H1 (cell line): ENCODE measurements at regions not wholly inside any gene's neighbourhood (a gene's known extent, or its start where the extent isn't known, plus 50 kb on each side); places are given as distances from the start of the nearest gene placed in this dataset.

Source experiments
- CTCF ChIA-PET: fragments of 300-600 bp; sonication (Branson Sonifier 250); formaldehyde crosslinking; loops from one replicate; lab custom pipeline; 2021; ENCODE audit not compliant: partially characterized antibody; lab: Charles Lee
- POLR2A ChIA-PET: fragments of 300-600 bp; sonication (Branson Sonifier 250); formaldehyde crosslinking; loops from one replicate; lab custom pipeline; 2021; ENCODE audit warnings: inconsistent platforms; ENCODE audit not compliant: partially characterized antibody; lab: Charles Lee
- DNase-seq, 2 experiments: peaks; one replicate each; pipeline versions ENCODE4 v3.0.0 to v3.0.0-alpha.2; 2010 to 2022; ENCODE audit warnings: low spot score in 2 of 2, low read depth in 1 of 2, mixed read lengths in 1 of 2
- FAIRE-seq: peaks from 2 replicates; lab custom pipeline; 2011; peaks lifted over from hg19 to GRCh38; lab: Jason Lieb, UNC
- H2AFZ ChIP-seq: 2 replicates; pipeline ENCODE4 v1.8.1; 2012; ENCODE audit warnings: low read length, inconsistent platforms
- H2AK5ac ChIP-seq: 2 replicates; pipeline ENCODE4 v1.6.1; 2013; ENCODE audit warnings: low read depth, low read length
- H2BK120ac ChIP-seq: replicated peaks from 2 replicates; pipeline ENCODE3; 2013; ENCODE audit warnings: low read depth, low read length, inconsistent platforms
- H2BK12ac ChIP-seq: 2 replicates; pipeline ENCODE4 v1.6.1; 2013; ENCODE audit warnings: low read depth, low read length
- H2BK15ac ChIP-seq: 2 replicates; pipeline ENCODE4 v1.6.1; 2013; ENCODE audit warnings: low read length
- H2BK20ac ChIP-seq: 2 replicates; pipeline ENCODE4 v1.6.1; 2013; ENCODE audit warnings: low read length
- H2BK5ac ChIP-seq: 2 replicates; pipeline ENCODE4 v1.6.1; 2013; ENCODE audit warnings: low read depth, low read length
- H3K14ac ChIP-seq: 2 replicates; pipeline ENCODE4 v1.6.1; 2013; ENCODE audit warnings: inconsistent platforms; ENCODE audit not compliant: insufficient read length
- H3K18ac ChIP-seq: 2 replicates; pipeline ENCODE4 v1.6.1; 2013; ENCODE audit warnings: low read length; ENCODE audit errors: extremely low read depth
- H3K23ac ChIP-seq: 2 replicates; pipeline ENCODE4 v1.6.1; 2013; ENCODE audit warnings: inconsistent platforms; ENCODE audit not compliant: insufficient read length
- H3K23me2 ChIP-seq: 2 replicates; pipeline ENCODE4 v1.6.1; 2013; ENCODE audit warnings: low read depth, low read length
- H3K27ac ChIP-seq: 2 replicates; pipeline ENCODE4 v1.6.1; 2011; ENCODE audit warnings: low read depth, low read length, inconsistent platforms
- H3K27me3 ChIP-seq, 4 experiments: replicated peaks in 1 of 4; 1 replicate in 1 of 4; 2 replicates in 3 of 4; pipeline versions ENCODE4 v1.6.1 to v1.8.1; 2011 to 2013; ENCODE audit warnings: low read length in 3 of 4, mild to moderate bottlenecking in 3 of 4, inconsistent platforms in 2 of 4, mixed read lengths in 2 of 4, moderate library complexity in 1 of 4; ENCODE audit not compliant: control insufficient read depth in 3 of 4, insufficient read depth in 3 of 4; ENCODE audit errors: extremely low read depth in 1 of 4
- H3K36me3 ChIP-seq, 4 experiments: 2 replicates each; pipeline versions ENCODE4 v1.6.1 to v1.8.1; 2011 to 2013; ENCODE audit warnings: mild to moderate bottlenecking in 4 of 4, low read length in 3 of 4, moderate library complexity in 2 of 4, control low read depth in 1 of 4, inconsistent platforms in 1 of 4; ENCODE audit not compliant: insufficient read depth in 4 of 4, control insufficient read depth in 2 of 4
- H3K4ac ChIP-seq: replicated peaks from 2 replicates; pipeline ENCODE3; 2013; ENCODE audit warnings: low read length, low read depth, mixed read lengths, inconsistent platforms; ENCODE audit not compliant: insufficient read length
- H3K4me1 ChIP-seq, 4 experiments: replicated peaks in 1 of 4; 1 replicate in 1 of 4; 2 replicates in 3 of 4; pipeline versions ENCODE4 v1.6.1 to v1.8.1; 2011 to 2013; ENCODE audit warnings: low read length in 3 of 4, inconsistent platforms in 2 of 4, mixed read lengths in 1 of 4; ENCODE audit not compliant: insufficient read depth in 4 of 4, control insufficient read depth in 3 of 4
- H3K4me2 ChIP-seq, 2 experiments: 2 replicates each; pipeline versions ENCODE4 v1.6.1 to v1.8.1; 2011 to 2013; ENCODE audit warnings: low read depth in 2 of 2, low read length in 2 of 2, control low read depth in 1 of 2, inconsistent platforms in 1 of 2, mild to moderate bottlenecking in 1 of 2; ENCODE audit not compliant: insufficient read depth in 1 of 2
- H3K4me3 ChIP-seq, 4 experiments: fragments of 200-600, 300-600 bp in 1 of 4; sonication (generic), shearing (Covaris generic), sonication (Bioruptor Twin) in 1 of 4; 2 replicates each; pipeline versions ENCODE4 v1.5.1 to v1.8.1; 2011 to 2016; ENCODE audit warnings: low read length in 4 of 4, low read depth in 3 of 4, control low read depth in 2 of 4, inconsistent platforms in 2 of 4, mild to moderate bottlenecking in 2 of 4, mixed read lengths in 1 of 4, moderate library complexity in 1 of 4; ENCODE audit not compliant: insufficient read depth in 2 of 4; ENCODE audit errors: extremely low read depth in 1 of 4
- H3K56ac ChIP-seq: replicated peaks from 2 replicates; pipeline ENCODE3; 2013; ENCODE audit warnings: low read depth, mild to moderate bottlenecking, mixed read lengths, low read length, inconsistent platforms; ENCODE audit not compliant: insufficient read length
- H3K79me1 ChIP-seq: 2 replicates; pipeline ENCODE4 v1.6.1; 2013; ENCODE audit warnings: low read depth, low read length, control low read depth
- H3K79me2 ChIP-seq, 2 experiments: 2 replicates each; pipeline versions ENCODE4 v1.6.1 to v1.8.1; 2012 to 2013; ENCODE audit warnings: low read length in 2 of 2, mild to moderate bottlenecking in 2 of 2, inconsistent platforms in 1 of 2; ENCODE audit not compliant: insufficient read depth in 2 of 2, control insufficient read depth in 1 of 2
- H3K9ac ChIP-seq, 4 experiments: replicated peaks in 1 of 4; 1 replicate in 1 of 4; 2 replicates in 3 of 4; pipeline versions ENCODE4 v1.6.1 to v1.8.1; 2011 to 2013; ENCODE audit warnings: low read depth in 3 of 4, low read length in 3 of 4, control low read depth in 2 of 4, mild to moderate bottlenecking in 2 of 4, moderate library complexity in 2 of 4, inconsistent platforms in 1 of 4; ENCODE audit errors: extremely low read depth in 1 of 4
- H3K9me3 ChIP-seq, 2 experiments: 2 replicates each; pipeline versions ENCODE4 v1.6.1 to v1.8.1; 2012 to 2013; ENCODE audit warnings: mild to moderate bottlenecking in 2 of 2, moderate library complexity in 2 of 2, control low read depth in 1 of 2, inconsistent platforms in 1 of 2, low read depth in 1 of 2, low read length in 1 of 2, mixed read lengths in 1 of 2; ENCODE audit not compliant: insufficient read depth in 2 of 2
- H4K20me1 ChIP-seq, 2 experiments: replicated peaks in 1 of 2; 2 replicates each; pipeline versions ENCODE3 to v1.8.1; 2011 to 2013; ENCODE audit warnings: inconsistent platforms in 2 of 2, low read length in 2 of 2, mild to moderate bottlenecking in 1 of 2; ENCODE audit not compliant: insufficient read depth in 2 of 2, control insufficient read depth in 1 of 2
- H4K5ac ChIP-seq: 2 replicates; pipeline ENCODE4 v1.6.1; 2013; ENCODE audit warnings: low read length, low read depth, mixed read lengths, inconsistent platforms; ENCODE audit not compliant: insufficient read length
- H4K8ac ChIP-seq: 2 replicates; pipeline ENCODE4 v1.8.0; 2013; ENCODE audit warnings: mild to moderate bottlenecking, moderate library complexity, low read length, inconsistent platforms; ENCODE audit not compliant: insufficient read depth; ENCODE audit errors: extremely low read depth
- H4K91ac ChIP-seq: replicated peaks from 2 replicates; pipeline ENCODE3; 2013; ENCODE audit warnings: low read length, mixed read lengths, inconsistent platforms; ENCODE audit not compliant: insufficient read length
- BACH1 ChIP-seq: IDR thresholded peaks from 2 replicates; pipeline ENCODE4 v1.6.1; 2012; ENCODE audit warnings: low read length, improper control_type of control experiment
- BRCA1 ChIP-seq: IDR thresholded peaks from 2 replicates; pipeline ENCODE4 v1.6.1; 2012; ENCODE audit warnings: low read depth, low read length, improper control_type of control experiment
- CREB1 ChIP-seq: IDR thresholded peaks from 2 replicates; pipeline ENCODE4 v1.6.1; 2012; ENCODE audit warnings: inconsistent platforms
- JUND ChIP-seq: IDR thresholded peaks from 2 replicates; pipeline ENCODE4 v1.6.1; 2011; ENCODE audit warnings: mild to moderate bottlenecking, improper control_type of control experiment, low read length
- MAX ChIP-seq: IDR thresholded peaks from 2 replicates; pipeline ENCODE4 v1.6.1; 2012; ENCODE audit warnings: inconsistent platforms
- NRF1 ChIP-seq: IDR thresholded peaks from 2 replicates; pipeline ENCODE4 v1.6.1; 2011; ENCODE audit warnings: mild to moderate bottlenecking, low read depth, low read length, improper control_type of control experiment
- PHF8 ChIP-seq: fragments of 200-600 bp; sonication (generic); conservative IDR thresholded peaks from 2 replicates; pipeline ENCODE4 v1.7.1; 2012; ENCODE audit warnings: low read depth, mild to moderate bottlenecking, inconsistent platforms, low read length, moderate library complexity
- RXRA ChIP-seq: IDR thresholded peaks from 2 replicates; pipeline ENCODE4 v1.6.1; 2011; ENCODE audit warnings: low read depth, mild to moderate bottlenecking, low read length, moderate library complexity; ENCODE audit not compliant: insufficient read depth
- SIN3A ChIP-seq, 2 experiments: IDR thresholded peaks in 1 of 2; conservative IDR thresholded peaks in 1 of 2; 2 replicates each; pipeline ENCODE4 v1.6.1; 2011 to 2012; ENCODE audit warnings: low read length in 2 of 2, improper control_type of control experiment in 1 of 2, low read depth in 1 of 2, mild to moderate bottlenecking in 1 of 2
- SUZ12 ChIP-seq: fragments of 200-600 bp; sonication (generic); IDR thresholded peaks from 2 replicates; pipeline ENCODE4 v1.6.1; 2012; ENCODE audit warnings: mild to moderate bottlenecking, inconsistent platforms, low read length, moderate library complexity, mixed read lengths
- TCF12 ChIP-seq: IDR thresholded peaks from 2 replicates; pipeline ENCODE4 v1.6.1; 2011; ENCODE audit warnings: low read depth, mild to moderate bottlenecking, low read length
- USF2 ChIP-seq: IDR thresholded peaks from 2 replicates; pipeline ENCODE4 v1.6.1; 2011; ENCODE audit warnings: low read length, improper control_type of control experiment
- YY1 ChIP-seq: IDR thresholded peaks from 2 replicates; pipeline ENCODE4 v1.6.1; 2011; ENCODE audit warnings: low read depth, mild to moderate bottlenecking, low read length
- WGBS, 2 experiments: shearing (Covaris generic) in 1 of 2; methylation state at CpG; one replicate each; pipeline versions ENCODE4 v1.1.6 to v1.1.7; 2013 to 2015; ENCODE audit warnings: low lambda C conversion rate in 2 of 2, mixed read lengths in 2 of 2, inconsistent platforms in 1 of 2, low coverage in 1 of 2, missing lambda C conversion rate in 1 of 2; ENCODE audit not compliant: insufficient replicate concordance in 2 of 2, insufficient coverage in 1 of 2, insufficient read length in 1 of 2; ENCODE audit errors: extremely low coverage in 1 of 2, missing lambda C conversion rate in 1 of 2; 5-methylcytosine and 5-hydroxymethylcytosine counted together

- H2BK15ac ChIP-seq, result no peak overlapping the region
- 92% methylated on average over 1 of the region's 1 CpG; no CpG with 5 or more reads in 1 of the 2 experiments for WGBS, 2 experiments
- H4K8ac ChIP-seq, result no peak overlapping the region
- no peak overlapping the region for H2BK5ac ChIP-seq
- H3K4me1 ChIP-seq, result no peaks in the 10 kb centered on the region
- no peak overlapping the region for H3K4me3 ChIP-seq
- peaks cover 24 to 40% of the 10 kb centered on the region in 2 experiments for H3K9me3 ChIP-seq
- no peak overlapping the region for H3K23ac ChIP-seq
- H3K56ac ChIP-seq, result no peak overlapping the region
- no peak overlapping the region for H2AK5ac ChIP-seq
- ChIA-PET POLR2A (no interaction called here), CTCF (no interaction called here)
- DNase-seq (no peak), FAIRE-seq (no peak)
- no peaks in the 10 kb centered on the region for H3K79me1 ChIP-seq
- H2BK20ac ChIP-seq, result no peak overlapping the region
- no peak overlapping the region for H3K4me2 ChIP-seq
- H4K20me1 ChIP-seq, result no peaks in the 10 kb centered on the region
- no peak overlapping the region for H2BK120ac ChIP-seq
- H3K14ac ChIP-seq, result no peak overlapping the region
- no peak overlapping the region for H2AFZ ChIP-seq
- no peaks in the 10 kb centered on the region for H3K23me2 ChIP-seq
- H2BK12ac ChIP-seq, result no peak overlapping the region
- no peaks in the 10 kb centered on the region for H3K79me2 ChIP-seq
- H3K9ac ChIP-seq, result no peak overlapping the region
- H3K36me3 ChIP-seq, result no peaks in the 10 kb centered on the region
- no peak overlapping the region for H3K4ac ChIP-seq
- no peaks in the 10 kb centered on the region for H3K27me3 ChIP-seq
- H4K91ac ChIP-seq, result no peak overlapping the region
- no peak overlapping the region for H4K5ac ChIP-seq
- no peak overlapping the region for H3K18ac ChIP-seq
- H3K27ac ChIP-seq, result no peak overlapping the region
- TF ChIP-seq SUZ12 (no peak), RXRA (no peak), TCF12 (no peak), NRF1 (no peak), JUND (no peak), SIN3A (conservative IDR thresholded peaks at IDR 0.05 in 1 of 2, IDR thresholded peaks at IDR 0.05 in 1 of 2; ENCODE audit: low read depth in 1 of 2, low read length in 2 of 2) (no peak), MAX (no peak), CREB1 (no peak), YY1 (no peak), BACH1 (no peak), USF2 (no peak), BRCA1 (no peak), PHF8 (no peak)
Observed at GRCh38 chr7:106339513-106340246, 54.9 kb upstream of the NAMPT start.
